Esophagus muscularis mucosa (tissue), 4 donors: ENCODE measurements at regions not wholly inside any gene's neighbourhood (a gene's known extent, or its start where the extent isn't known, plus 50 kb on each side); places are given as distances from the start of the nearest gene placed in this dataset.

Experiments
- DNase-seq: peaks from one replicate; pipeline ENCODE4 v3.0.0-alpha.2; 2017; ENCODE audit errors: extremely low spot score
- H3K27ac ChIP-seq, 4 donors: fragments of 200-600 bp; sonication (generic); replicated peaks in 1 of 4; 1 replicate in 3 of 4; 2 replicates in 1 of 4; pipeline ENCODE4 v1.5.1; 2016 to 2019; ENCODE audit warnings: mild to moderate bottlenecking in 1 of 4
- H3K27me3 ChIP-seq, 4 donors: fragments of 200-600 bp; sonication (generic); one replicate each; pipeline versions ENCODE4 v1.5.1 to v1.6.0; 2016 to 2019
- H3K36me3 ChIP-seq, 4 donors: fragments of 200-600 bp; sonication (generic); one replicate each; pipeline ENCODE4 v1.5.1; 2016 to 2019
- H3K4me1 ChIP-seq, 4 donors: fragments of 200-600 bp; sonication (generic); one replicate each; pipeline ENCODE4 v1.5.1; 2016 to 2019
- H3K4me3 ChIP-seq, 4 donors: fragments of 200-600 bp; sonication (generic); 1 replicate in 2 of 4; 2 replicates in 2 of 4; pipeline ENCODE4 v1.5.1; 2016 to 2019; ENCODE audit warnings: mild to moderate bottlenecking in 4 of 4, moderate library complexity in 1 of 4
- H3K9me3 ChIP-seq, 4 donors: fragments of 200-600 bp; sonication (generic); 1 replicate in 3 of 4; 2 replicates in 1 of 4; pipeline ENCODE4 v1.5.1; 2016 to 2019
- CTCF ChIP-seq, 3 experiments: fragments of 200-600 bp in 2 of 3; fragments of 450-650 bp in 1 of 3; sonication (generic) in 2 of 3; IDR thresholded peaks; one replicate each; pipeline ENCODE4 v1.5.1; 2017 to 2019; ENCODE audit warnings: antibody characterized with exemption in 3 of 3, mild to moderate bottlenecking in 2 of 3, moderate library complexity in 1 of 3
- EP300 ChIP-seq: sonication (generic); formaldehyde crosslinking; IDR thresholded peaks from one replicate; pipeline ENCODE4 v1.6.1; 2017; ENCODE audit warnings: antibody characterized with exemption
- POLR2A ChIP-seq: fragments of 450-650 bp; IDR thresholded peaks from one replicate; pipeline ENCODE4 v1.6.1; 2017; ENCODE audit warnings: antibody characterized with exemption, moderate library complexity, mild to moderate bottlenecking, low read depth
- POLR2AphosphoS5 ChIP-seq, 2 donors: sonication (generic); formaldehyde crosslinking; IDR thresholded peaks; one replicate each; pipeline ENCODE4 v1.6.1; 2017; ENCODE audit warnings: antibody characterized with exemption in 2 of 2
- WGBS: methylation state at CpG from one replicate; pipeline ENCODE4 v1.1.5; 2018; 5-methylcytosine and 5-hydroxymethylcytosine counted together
- intact Hi-C: fragments of 100-400 bp; cut with DNase I; formaldehyde crosslinking; loops from one replicate; pipeline ENCODE4 v1.15.1; 2023

DNA sequence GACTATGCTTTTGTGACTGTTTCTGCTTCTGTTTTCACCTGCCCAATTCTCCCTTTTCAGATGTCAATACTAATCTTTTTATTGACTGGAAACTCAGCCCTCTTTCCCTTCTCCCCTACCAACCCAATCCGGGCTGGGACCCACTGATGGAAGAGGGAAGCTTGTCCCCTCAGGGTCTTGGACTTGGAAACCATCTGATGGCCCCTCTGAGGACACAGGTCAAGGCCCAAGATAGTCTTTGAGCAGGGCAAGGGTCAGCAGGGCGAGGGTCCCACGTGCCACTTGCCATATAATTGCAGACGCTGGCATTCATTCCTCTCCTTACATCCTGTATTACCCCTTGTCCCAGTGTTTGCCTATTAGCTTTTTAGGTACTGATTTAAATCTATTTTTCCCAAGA lies 678.2 kb upstream of the FANCL start:
- H3K9me3 ChIP-seq, result no peaks in the 10 kb centered on the region
- H3K4me1 ChIP-seq, result no peaks in the 10 kb centered on the region
- 74% methylated on average over 4 of the region's 4 CpGs for WGBS
- H3K27ac ChIP-seq, result no peak overlapping the region
- intact Hi-C loops, result no loop called here
- no peaks in the 10 kb centered on the region for H3K36me3 ChIP-seq
- TF ChIP-seq POLR2AphosphoS5 (IDR thresholded peaks at IDR 0.05), result no peak
- H3K27me3 ChIP-seq, result peaks cover 0 to 4% (median 0%) of the 10 kb centered on the region in 4 donors
- no peak for DNase-seq
- H3K4me3 ChIP-seq, result no peak overlapping the region

GRCh38 chr2:58918141-58918540 lies 677.0 kb upstream of the FANCL start:
- H3K27ac ChIP-seq, result no peak overlapping the region
- H3K9me3 ChIP-seq, result no peaks in the 10 kb centered on the region
- no peaks in the 10 kb centered on the region for H3K4me1 ChIP-seq
- 69% methylated on average over 2 of the region's 2 CpGs for WGBS
- intact Hi-C loops, result no loop called here
- DNase-seq, result no peak
- H3K4me3 ChIP-seq, result no peak overlapping the region
- H3K27me3 ChIP-seq, result peaks cover 0 to 4% (median 0%) of the 10 kb centered on the region in 4 donors
- TF ChIP-seq POLR2AphosphoS5 (IDR thresholded peaks at IDR 0.05) (no peak), POLR2A (no peak), CTCF (IDR thresholded peaks at IDR 0.05) (no peak), EP300 (no peak)
- no peaks in the 10 kb centered on the region for H3K36me3 ChIP-seq

DNA sequence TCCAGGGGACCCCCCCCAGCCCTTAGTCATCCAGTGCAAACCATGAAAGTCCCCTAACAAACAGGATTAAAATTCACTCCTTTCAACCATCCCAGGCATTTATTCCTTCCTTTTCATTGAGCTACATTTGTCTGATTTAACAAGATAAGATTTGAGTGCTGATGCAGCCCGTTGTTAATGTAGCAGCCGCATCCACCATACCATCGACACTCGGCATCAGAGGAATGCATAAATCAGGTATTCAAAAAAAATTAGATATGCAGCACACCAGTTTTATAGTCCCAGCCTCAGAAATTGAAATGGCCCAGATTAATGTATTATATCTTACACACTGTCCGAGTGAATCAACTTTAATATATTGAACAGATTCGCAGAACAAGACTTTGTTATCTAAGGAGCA lies 676.5 kb upstream of the FANCL start:
- no peak overlapping the region for H3K27ac ChIP-seq
- no peaks in the 10 kb centered on the region for H3K36me3 ChIP-seq
- TF ChIP-seq CTCF (IDR thresholded peaks at IDR 0.05) (no peak), POLR2AphosphoS5 (IDR thresholded peaks at IDR 0.05) (no peak), EP300 (no peak), POLR2A (no peak)
- intact Hi-C loops, result no loop called here
- WGBS, result 93% methylated on average over 6 of the region's 6 CpGs
- no peaks in the 10 kb centered on the region for H3K4me1 ChIP-seq
- no peak overlapping the region for H3K4me3 ChIP-seq
- no peaks in the 10 kb centered on the region for H3K9me3 ChIP-seq
- H3K27me3 ChIP-seq, result peaks cover 0 to 4% (median 0%) of the 10 kb centered on the region in 4 donors
- DNase-seq, result no peak

DNA sequence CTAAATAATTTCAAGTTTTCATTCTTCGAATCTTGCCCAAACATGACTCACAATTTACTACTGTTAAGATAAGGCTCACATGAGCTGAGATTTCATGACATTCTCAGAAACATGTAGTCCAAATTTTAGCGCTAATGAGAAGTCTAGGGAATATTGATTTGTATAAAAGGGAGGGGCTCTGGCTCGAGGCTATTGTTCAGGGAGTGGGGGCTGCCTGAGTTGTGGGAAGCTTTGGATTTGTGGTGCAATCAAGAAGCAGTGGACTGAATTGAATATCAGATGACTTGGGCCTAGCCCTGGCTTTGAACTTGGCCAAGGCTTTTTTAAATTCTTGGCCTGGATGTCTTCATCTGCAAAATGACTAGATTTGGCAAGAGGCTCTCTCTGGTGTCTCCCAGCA lies 674.9 kb upstream of the FANCL start:
- no peak for DNase-seq
- Histone ChIP-seq H3K36me3 (no peaks in the 10 kb centered on the region), H3K4me3 (no peak overlapping the region), H3K9me3 (no peaks in the 10 kb centered on the region), H3K27me3 (peaks cover 0 to 4% (median 0%) of the 10 kb centered on the region in 4 donors), H3K27ac (no peak overlapping the region), H3K4me1 (no peaks in the 10 kb centered on the region)
- WGBS, result 61% methylated on average over 3 of the region's 3 CpGs
- TF ChIP-seq EP300 (no peak), POLR2AphosphoS5 (IDR thresholded peaks at IDR 0.05) (no peak), CTCF (IDR thresholded peaks at IDR 0.05) (no peak), POLR2A (no peak)
- intact Hi-C loops, result no loop called here

DNA sequence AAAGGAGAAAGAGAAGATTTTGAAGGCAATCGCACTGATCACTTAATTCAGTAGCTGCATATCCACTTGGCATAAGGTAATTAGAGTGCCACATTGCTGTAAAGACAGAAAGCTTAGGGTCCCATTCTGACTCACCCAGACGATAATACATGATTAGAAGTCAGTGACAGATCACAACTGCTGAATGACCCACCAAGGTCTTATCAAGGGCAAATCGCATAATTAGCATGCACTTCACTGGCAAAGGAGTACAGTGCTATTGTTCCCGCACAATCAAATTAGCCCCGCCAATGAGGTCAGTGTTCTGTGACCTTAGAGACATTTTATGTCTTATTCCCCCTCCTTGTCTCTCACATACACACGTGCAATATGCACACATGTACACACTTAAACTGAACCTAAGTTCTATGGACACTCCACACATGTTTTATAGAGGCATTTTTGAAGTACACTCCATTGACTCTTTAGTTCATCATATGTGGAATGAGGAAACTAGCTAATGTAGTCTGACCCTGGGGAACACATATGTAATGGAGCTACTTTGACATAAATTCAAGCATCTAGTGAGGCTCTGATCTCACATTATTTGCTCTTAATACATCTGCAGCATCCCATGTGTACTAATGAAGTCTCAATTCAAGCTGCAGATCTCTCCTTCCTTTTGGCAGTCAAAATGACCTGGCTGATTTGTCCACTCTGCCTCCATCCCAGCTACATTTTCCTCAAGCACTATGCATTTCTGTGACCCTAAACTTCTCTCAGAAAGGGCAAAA lies 673.8 kb upstream of the FANCL start:
- TF ChIP-seq POLR2AphosphoS5 (IDR thresholded peaks at IDR 0.05) (no peak), CTCF (IDR thresholded peaks at IDR 0.05) (no peak), EP300 (no peak)
- Histone ChIP-seq H3K36me3 (no peaks in the 10 kb centered on the region), H3K27ac (no peak overlapping the region), H3K27me3 (no peaks in the 10 kb centered on the region), H3K4me3 (no peak overlapping the region), H3K9me3 (no peaks in the 10 kb centered on the region), H3K4me1 (no peaks in the 10 kb centered on the region)
- DNase-seq, result no peak
- 79% methylated on average over 6 of the region's 6 CpGs for WGBS
- intact Hi-C loops, result no loop called here
